ENCODE measurements at regions not wholly inside any gene's neighbourhood (a gene's known extent, or its start where the extent isn't known, plus 50 kb on each side); places are given as distances from the start of the nearest gene placed in this dataset.

GRCh38 chr6:145347216-145347615 lies 388.1 kb downstream of the EPM2A start:
- TF ChIP-seq POLR2AphosphoS5 (IDR thresholded peaks at IDR 0.05; ENCODE audit: low read depth, low read length) (no peak), EZH2 (conservative IDR thresholded peaks at IDR 0.05; ENCODE audit: low read depth, low read length) (no peak), ZBTB33 (CRISPR knock-in tag; IDR thresholded peaks at IDR 0.05) (no peak), KLF16 (CRISPR knock-in tag; IDR thresholded peaks at IDR 0.05) (no peak), SIN3A (IDR thresholded peaks at IDR 0.05; ENCODE audit: borderline replicate concordance, low read depth, low read length) (no peak), HCFC1 (IDR thresholded peaks at IDR 0.05; ENCODE audit: low read depth, low read length) (no peak), RXRA (CRISPR knock-in tag; IDR thresholded peaks at IDR 0.05) (no peak), ZBTB1 (CRISPR knock-in tag; IDR thresholded peaks at IDR 0.05; ENCODE audit: borderline replicate concordance) (no peak), PHB2 (IDR thresholded peaks at IDR 0.05; ENCODE audit: partially characterized antibody) (no peak), MEF2D (CRISPR knock-in tag; IDR thresholded peaks at IDR 0.05) (no peak)

Measured in HepG2 (cell line).